Femur (tissue), 1 donor: ENCODE measurements at regions not wholly inside any gene's neighbourhood (a gene's known extent, or its start where the extent isn't known, plus 50 kb on each side); places are given as distances from the start of the nearest gene placed in this dataset.
"Not testable (repeated sequence)": the region's sequence is repeated elsewhere in the genome, so short reads cannot be mapped to it uniquely, and the experiment has no call there.

Experiments
- DNase-seq: peaks from one replicate; pipeline ENCODE4 v3.0.0-alpha.2; 2017

- DNase-seq = no peak
Observed at GRCh38 chr3:30452446-30452845, 154.0 kb upstream of the TGFBR2 start.

- no peak for DNase-seq
Observed at GRCh38 chr3:30453360-30454039, 152.9 kb upstream of the TGFBR2 start.

- DNase-seq = no peak
Observed at GRCh38 chr3:30454636-30455035, 151.8 kb upstream of the TGFBR2 start.

GRCh38 chr3:30455112-30455511 is 151.3 kb upstream of the TGFBR2 start:
- not testable (repeated sequence) for DNase-seq

- peak; percentile 57 for DNase-seq
Observed at GRCh38 chr3:30455840-30456239, 150.6 kb upstream of the TGFBR2 start.

GRCh38 chr3:30456264-30456663 is 150.1 kb upstream of the TGFBR2 start:
- DNase-seq = no peak

GRCh38 chr3:30457081-30457480 is 149.3 kb upstream of the TGFBR2 start:
- DNase-seq = no peak

GRCh38 chr3:30457726-30458125 is 148.7 kb upstream of the TGFBR2 start:
- DNase-seq = no peak

GRCh38 chr3:30458376-30459171 is 147.8 kb upstream of the TGFBR2 start:
- no peak for DNase-seq

GRCh38 chr3:30461311-30461710 is 145.1 kb upstream of the TGFBR2 start:
- no peak for DNase-seq

- DNase-seq = no peak
Observed at GRCh38 chr3:30462721-30463470, 143.5 kb upstream of the TGFBR2 start.

GRCh38 chr3:30464381-30464780 is 142.0 kb upstream of the TGFBR2 start:
- no peak for DNase-seq

GRCh38 chr3:30465454-30465853 is 140.9 kb upstream of the TGFBR2 start:
- DNase-seq = no peak

GRCh38 chr3:30467596-30468238 is 138.7 kb upstream of the TGFBR2 start:
- no peak for DNase-seq

- no peak for DNase-seq
Observed at GRCh38 chr3:30469133-30469532, 137.3 kb upstream of the TGFBR2 start.

- DNase-seq = no peak
Observed at GRCh38 chr3:30470496-30470895, 135.9 kb upstream of the TGFBR2 start.

- no peak for DNase-seq
Observed at GRCh38 chr3:30471066-30471465, 135.3 kb upstream of the TGFBR2 start.

GRCh38 chr3:30471796-30472489 is 134.5 kb upstream of the TGFBR2 start:
- DNase-seq = no peak

- no peak for DNase-seq
Observed at GRCh38 chr3:30473374-30474051, 132.9 kb upstream of the TGFBR2 start.

GRCh38 chr3:30474371-30474770 is 132.0 kb upstream of the TGFBR2 start:
- DNase-seq = no peak

- DNase-seq = no peak
Observed at GRCh38 chr3:30475038-30475808, 131.2 kb upstream of the TGFBR2 start.
